Lung (tissue), 11 donors: ENCODE measurements at regions not wholly inside any gene's neighbourhood (a gene's known extent, or its start where the extent isn't known, plus 50 kb on each side); places are given as distances from the start of the nearest gene placed in this dataset.

Experiments
- ATAC-seq: fragments of 200-7000 bp; cut with Tn5 transposase; one replicate; pipeline ENCODE4 v1.9.1; 2020; ENCODE audit warnings: moderate number of reproducible peaks; ENCODE audit not compliant: insufficient read depth, low FRiP score
- DNase-seq, 3 donors: peaks; one replicate each; pipeline ENCODE4 v3.0.0-alpha.2; 2013 to 2017
- H3K27ac ChIP-seq, 2 donors: one replicate each; pipeline ENCODE4 v1.5.1; 2013; ENCODE audit warnings: mild to moderate bottlenecking in 2 of 2, moderate library complexity in 2 of 2, control low read depth in 1 of 2, inconsistent platforms in 1 of 2, low read depth in 1 of 2, low read length in 1 of 2
- H3K27me3 ChIP-seq, 3 donors: one replicate each; pipeline ENCODE4 v1.5.1; 2013; ENCODE audit warnings: low read length in 2 of 3; ENCODE audit not compliant: control insufficient read depth in 3 of 3, insufficient read depth in 3 of 3
- H3K36me3 ChIP-seq, 4 donors: one replicate each; pipeline ENCODE4 v1.5.1; 2013; ENCODE audit warnings: low read length in 4 of 4, mild to moderate bottlenecking in 1 of 4, moderate library complexity in 1 of 4; ENCODE audit not compliant: control insufficient read depth in 4 of 4, insufficient read depth in 4 of 4
- H3K4me1 ChIP-seq, 5 donors: one replicate each; pipeline ENCODE4 v1.5.1; 2013; ENCODE audit warnings: low read length in 5 of 5, mild to moderate bottlenecking in 2 of 5, moderate library complexity in 1 of 5; ENCODE audit not compliant: control insufficient read depth in 5 of 5, insufficient read depth in 5 of 5
- H3K4me3 ChIP-seq: one replicate; pipeline ENCODE4 v1.5.1; 2013; ENCODE audit warnings: mild to moderate bottlenecking, control low read depth, moderate library complexity
- H3K9ac ChIP-seq, 2 donors: one replicate each; pipeline ENCODE4 v1.5.1; 2013; ENCODE audit warnings: low read length in 2 of 2, control low read depth in 1 of 2; ENCODE audit not compliant: insufficient read depth in 1 of 2
- H3K9me3 ChIP-seq, 4 donors: one replicate each; pipeline ENCODE4 v1.5.1; 2013; ENCODE audit warnings: low read length in 3 of 4, mild to moderate bottlenecking in 1 of 4, moderate library complexity in 1 of 4; ENCODE audit not compliant: control insufficient read depth in 4 of 4, insufficient read depth in 3 of 4
- WGBS, 2 donors: extraction: QIAGEN DNeasy Blood & Tissue Kit; methylation state at CpG; one replicate each; pipeline ENCODE4 v1.1.7; 2013; 5-methylcytosine and 5-hydroxymethylcytosine counted together
- TF ChIP-seq, protein P1 (sequence below): IDR thresholded peaks from 2 replicates; pipeline ENCODE4 v1.5.1; 2012; ENCODE audit warnings: mild to moderate bottlenecking; ENCODE audit errors: control extremely low read depth, extremely low read depth
- donor health status: control.
- donor health status: control.
- donor health status: Bipolar disorder and iron deficiency.
- donor health status: healthy.
- donor health status: DM: yes; HTN: yes; CAD: no.

DNA sequence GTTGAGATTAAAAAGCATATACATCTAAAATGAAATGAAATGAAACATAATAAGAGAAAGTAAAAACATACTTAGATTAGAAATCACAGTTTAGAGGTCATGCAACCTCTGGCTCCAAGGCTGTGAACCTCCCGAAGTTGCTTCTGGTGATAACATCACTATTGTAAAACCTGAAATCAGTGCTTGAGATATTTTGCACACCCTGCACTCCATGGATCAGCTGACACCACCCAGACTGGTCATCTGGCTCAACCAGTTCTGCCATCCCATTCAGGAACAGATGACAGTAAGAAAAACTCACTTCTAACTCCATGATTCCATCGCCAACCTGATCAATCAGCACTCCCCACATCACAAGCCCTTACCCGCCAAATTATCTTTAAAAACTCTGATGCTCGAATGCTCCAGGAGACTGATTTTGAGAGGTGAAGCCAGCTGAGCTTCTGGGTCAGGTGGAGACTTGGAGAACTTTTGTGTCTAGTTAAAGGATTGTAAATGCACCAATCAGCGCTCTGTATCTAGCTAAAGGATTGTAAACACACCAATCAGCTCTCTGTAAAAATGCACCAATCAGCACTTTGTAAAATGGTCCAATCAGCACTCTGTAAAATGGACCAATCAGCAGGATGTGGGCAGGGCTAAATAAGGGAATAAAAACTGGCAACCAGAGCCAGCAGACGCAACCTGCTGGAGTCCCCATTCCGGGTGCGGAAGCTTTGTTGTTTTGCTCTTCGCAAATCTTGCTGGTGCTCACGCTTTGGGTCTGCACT, 162.6 kb upstream of the MAGI2 start:
- no peak for DNase-seq
- Histone ChIP-seq H3K4me1 (no peaks in the 10 kb centered on the region), H3K4me3 (no peak overlapping the region), H3K27ac (no peak overlapping the region), H3K9ac (no peak overlapping the region), H3K27me3 (no peaks in the 10 kb centered on the region), H3K9me3 (no peaks in the 10 kb centered on the region), H3K36me3 (no peaks in the 10 kb centered on the region)
- ATAC-seq = no peak
- 88 to 93% methylated on average over 10 of the region's 10 CpGs for WGBS, 2 donors
- TF ChIP-seq, protein P1, sequence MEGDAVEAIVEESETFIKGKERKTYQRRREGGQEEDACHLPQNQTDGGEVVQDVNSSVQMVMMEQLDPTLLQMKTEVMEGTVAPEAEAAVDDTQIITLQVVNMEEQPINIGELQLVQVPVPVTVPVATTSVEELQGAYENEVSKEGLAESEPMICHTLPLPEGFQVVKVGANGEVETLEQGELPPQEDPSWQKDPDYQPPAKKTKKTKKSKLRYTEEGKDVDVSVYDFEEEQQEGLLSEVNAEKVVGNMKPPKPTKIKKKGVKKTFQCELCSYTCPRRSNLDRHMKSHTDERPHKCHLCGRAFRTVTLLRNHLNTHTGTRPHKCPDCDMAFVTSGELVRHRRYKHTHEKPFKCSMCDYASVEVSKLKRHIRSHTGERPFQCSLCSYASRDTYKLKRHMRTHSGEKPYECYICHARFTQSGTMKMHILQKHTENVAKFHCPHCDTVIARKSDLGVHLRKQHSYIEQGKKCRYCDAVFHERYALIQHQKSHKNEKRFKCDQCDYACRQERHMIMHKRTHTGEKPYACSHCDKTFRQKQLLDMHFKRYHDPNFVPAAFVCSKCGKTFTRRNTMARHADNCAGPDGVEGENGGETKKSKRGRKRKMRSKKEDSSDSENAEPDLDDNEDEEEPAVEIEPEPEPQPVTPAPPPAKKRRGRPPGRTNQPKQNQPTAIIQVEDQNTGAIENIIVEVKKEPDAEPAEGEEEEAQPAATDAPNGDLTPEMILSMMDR = no peak

DNA sequence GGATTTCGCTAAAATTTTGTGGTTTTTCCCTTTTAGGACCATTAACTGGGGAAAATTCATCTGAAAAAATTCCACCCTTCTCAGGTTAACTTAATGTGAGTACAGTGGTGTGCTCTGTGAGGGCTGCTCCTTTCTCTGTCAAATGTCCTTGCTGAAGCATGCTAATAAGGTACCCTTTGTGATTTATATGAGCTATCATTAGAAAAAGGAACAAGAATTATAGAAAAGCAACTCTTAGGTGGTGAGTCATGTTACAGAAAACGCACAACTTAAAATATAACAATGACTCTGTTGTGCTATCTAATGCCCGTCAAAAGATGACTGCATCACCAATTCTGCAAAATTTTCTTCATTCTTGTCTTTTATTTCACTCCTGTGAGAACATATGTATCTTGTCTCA, 162.0 kb upstream of the MAGI2 start:
- no peak overlapping the region for H3K4me3 ChIP-seq

DNA sequence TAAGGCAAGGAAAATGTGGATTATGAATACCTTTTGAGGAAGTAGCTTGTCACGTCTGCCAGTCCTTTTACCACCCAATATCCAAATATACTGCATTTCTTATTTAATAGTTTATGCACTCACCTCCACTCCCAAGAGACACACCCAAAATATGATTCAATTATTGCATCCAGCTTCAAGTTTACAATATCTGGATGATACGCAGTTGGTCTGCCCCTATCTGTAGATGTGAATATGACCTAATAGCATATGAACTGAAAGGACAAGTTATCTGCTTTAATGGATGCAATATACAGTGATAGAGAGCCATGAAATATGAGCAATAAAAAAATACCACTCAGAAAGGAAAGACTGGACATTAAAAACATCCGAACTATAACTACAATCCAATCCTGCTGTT, 159.4 kb upstream of the MAGI2 start:
- Histone ChIP-seq H3K9ac (no peak overlapping the region), H3K27ac (no peak overlapping the region), H3K9me3 (no peaks in the 10 kb centered on the region), H3K27me3 (no peaks in the 10 kb centered on the region), H3K4me1 (peaks cover 0 to 5% (median 0%) of the 10 kb centered on the region in 5 donors), H3K36me3 (no peaks in the 10 kb centered on the region), H3K4me3 (no peak overlapping the region)
- DNase-seq = no peak
- WGBS, 2 donors = 90 to 92% methylated on average over 3 of the region's 3 CpGs
- no peak for ATAC-seq
- TF ChIP-seq, protein P1 = no peak

More for the DNA sequence above, 162.0 kb upstream of the MAGI2 start:
- Histone ChIP-seq H3K27me3 (no peaks in the 10 kb centered on the region), H3K9ac (no peak overlapping the region), H3K27ac (no peak overlapping the region), H3K36me3 (no peaks in the 10 kb centered on the region), H3K9me3 (no peaks in the 10 kb centered on the region), H3K4me1 (peaks cover 0 to 5% (median 0%) of the 10 kb centered on the region in 5 donors)
- ATAC-seq (no peak), DNase-seq (no peak)
- 69 to 74% methylated on average over 3 of the region's 3 CpGs for WGBS, 2 donors
- TF ChIP-seq, protein P1 = no peak

DNA sequence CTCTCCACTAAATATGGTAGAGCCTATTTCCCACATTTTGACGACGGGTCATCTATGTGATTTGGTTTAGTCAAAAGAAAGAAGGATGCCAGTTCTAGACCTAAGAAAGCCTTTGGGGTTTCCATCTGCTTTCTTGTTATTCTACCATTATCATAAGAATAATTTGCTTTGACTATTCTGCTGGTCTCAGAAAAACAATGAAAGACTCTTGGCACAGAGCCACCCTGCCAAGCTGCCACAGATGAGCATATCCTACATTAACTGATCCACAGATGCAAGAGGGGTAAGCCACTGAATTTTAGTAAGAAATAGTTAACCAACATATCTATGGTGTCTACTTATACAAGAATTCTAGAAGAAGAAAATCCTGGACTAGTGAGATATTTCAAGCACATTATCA, 158.6 kb upstream of the MAGI2 start:
- TF ChIP-seq, protein P1 = no peak
- WGBS, 2 donors = 94 to 97% methylated on average over 2 of the region's 2 CpGs

More for the DNA sequence above, 158.6 kb upstream of the MAGI2 start:
- peaks cover 0 to 5% (median 0%) of the 10 kb centered on the region in 5 donors for H3K4me1 ChIP-seq
- no peaks in the 10 kb centered on the region for H3K27me3 ChIP-seq
- H3K9me3 ChIP-seq = no peaks in the 10 kb centered on the region
- H3K4me3 ChIP-seq = no peak overlapping the region
- H3K36me3 ChIP-seq = no peaks in the 10 kb centered on the region
- ATAC-seq (no peak), DNase-seq (no peak)
- no peak overlapping the region for H3K27ac ChIP-seq
- H3K9ac ChIP-seq = no peak overlapping the region
